Esophagus (tissue), 2 donors: ENCODE measurements at regions not wholly inside any gene's neighbourhood (a gene's known extent, or its start where the extent isn't known, plus 50 kb on each side); places are given as distances from the start of the nearest gene placed in this dataset.
"Not testable (repeated sequence)": the region's sequence is repeated elsewhere in the genome, so short reads cannot be mapped to it uniquely, and the experiment has no call there.

ENCODE experiments used
- H3K27ac ChIP-seq, 2 donors: one replicate each; pipeline ENCODE4 v1.5.1; 2013; ENCODE audit warnings: low read depth in 2 of 2, mild to moderate bottlenecking in 2 of 2, inconsistent platforms in 1 of 2, low read length in 1 of 2, moderate library complexity in 1 of 2
- H3K27me3 ChIP-seq, 2 donors: one replicate each; pipeline ENCODE4 v1.6.1; 2013; ENCODE audit warnings: low read length in 2 of 2, control low read depth in 1 of 2, mild to moderate bottlenecking in 1 of 2; ENCODE audit not compliant: insufficient read depth in 2 of 2, control insufficient read depth in 1 of 2
- H3K36me3 ChIP-seq, 2 donors: one replicate each; pipeline ENCODE4 v1.6.1; 2013; ENCODE audit warnings: low read length in 1 of 2; ENCODE audit not compliant: control insufficient read depth in 2 of 2, insufficient read depth in 2 of 2
- H3K4me1 ChIP-seq, 2 donors: one replicate each; pipeline ENCODE4 v1.6.1; 2013; ENCODE audit warnings: low read length in 1 of 2; ENCODE audit not compliant: control insufficient read depth in 2 of 2, insufficient read depth in 2 of 2
- H3K4me3 ChIP-seq, 2 donors: one replicate each; pipeline ENCODE4 v1.5.1; 2013; ENCODE audit warnings: low read length in 2 of 2, mild to moderate bottlenecking in 2 of 2, low read depth in 1 of 2, moderate library complexity in 1 of 2
- H3K9me3 ChIP-seq, 2 donors: one replicate each; pipeline ENCODE4 v1.6.1; 2013; ENCODE audit warnings: mild to moderate bottlenecking in 2 of 2, low read depth in 1 of 2, low read length in 1 of 2, moderate library complexity in 1 of 2; ENCODE audit not compliant: control insufficient read depth in 2 of 2, insufficient read depth in 1 of 2
- WGBS, 2 donors: extraction: QIAGEN DNeasy Blood & Tissue Kit; methylation state at CpG; one replicate each; pipeline ENCODE4 v1.1.7; 2013; 5-methylcytosine and 5-hydroxymethylcytosine counted together
- donor health status: healthy with polysubstance abuse.
- donor health status: Bipolar disorder and iron deficiency.

GRCh38 chr15:53923741-53924140 lies 54.5 kb upstream of the UNC13C start:
- not testable (repeated sequence) for H3K27ac ChIP-seq, H3K4me3 ChIP-seq, H3K9me3 ChIP-seq, H3K36me3 ChIP-seq, H3K27me3 ChIP-seq, H3K4me1 ChIP-seq
- 93 to 96% methylated on average over 13 of the region's 13 CpGs for WGBS, 2 donors

DNA sequence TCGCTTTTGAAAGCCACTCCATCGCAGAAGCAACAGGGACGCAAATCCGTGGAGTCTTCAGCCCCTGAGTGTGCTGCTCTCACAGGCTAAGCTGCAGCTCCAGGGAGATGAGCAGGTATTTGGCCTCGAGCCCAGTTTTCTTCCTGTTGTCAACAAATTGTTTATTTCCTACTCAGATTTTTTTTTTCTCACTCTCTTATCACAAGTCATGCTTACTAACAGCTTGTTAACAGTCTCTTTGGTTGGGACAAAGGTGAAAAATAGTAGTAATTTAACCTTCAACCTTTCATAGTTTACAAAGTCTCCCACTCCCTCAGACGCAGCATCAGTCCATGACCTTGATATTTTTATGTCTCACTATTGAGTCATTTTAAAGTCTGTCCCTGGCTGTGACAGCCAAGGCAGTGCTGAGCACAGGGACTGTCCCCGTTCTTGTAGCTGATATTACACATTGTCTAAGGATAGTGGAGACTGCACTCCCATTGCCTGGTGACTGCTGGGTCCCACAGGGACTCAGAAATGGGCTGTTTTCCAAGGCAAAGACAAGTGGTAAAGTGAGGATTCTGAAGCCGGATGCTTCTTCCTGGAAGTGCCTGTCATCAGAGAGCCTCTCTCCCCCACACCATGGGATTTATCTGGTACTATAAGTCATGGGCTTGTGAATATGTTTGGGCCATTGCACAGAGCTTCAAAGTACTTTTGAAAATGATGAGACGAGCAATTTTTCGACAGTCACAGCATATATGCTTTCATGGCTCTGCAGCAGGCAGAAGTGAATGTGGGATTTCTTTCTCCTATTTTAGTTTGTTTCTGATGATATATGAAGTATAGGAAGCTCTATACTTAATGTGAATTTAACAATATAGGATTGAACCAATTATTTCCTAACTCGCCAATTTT lies 59.8 kb upstream of the UNC13C start:
- Histone ChIP-seq H3K27ac (no peak overlapping the region), H3K4me3 (no peak overlapping the region), H3K9me3 (peaks cover 0 to 2% of the 10 kb centered on the region in 2 donors), H3K27me3 (no peaks in the 10 kb centered on the region), H3K36me3 (no peaks in the 10 kb centered on the region), H3K4me1 (peaks cover 0 to 2% of the 10 kb centered on the region in 2 donors)
- 52 to 65% methylated on average over 11 of the region's 11 CpGs for WGBS, 2 donors

- WGBS, 2 donors, result 70 to 82% methylated on average over 2 of the region's 2 CpGs
- Histone ChIP-seq H3K9me3 (peaks cover 0 to 2% of the 10 kb centered on the region in 2 donors), H3K4me3 (no peak overlapping the region), H3K36me3 (no peaks in the 10 kb centered on the region), H3K27me3 (no peaks in the 10 kb centered on the region), H3K4me1 (peaks cover 0 to 3% of the 10 kb centered on the region in 2 donors), H3K27ac (no peak overlapping the region)
Observed at GRCh38 chr15:53917109-53917508, 61.1 kb upstream of the UNC13C start.

DNA sequence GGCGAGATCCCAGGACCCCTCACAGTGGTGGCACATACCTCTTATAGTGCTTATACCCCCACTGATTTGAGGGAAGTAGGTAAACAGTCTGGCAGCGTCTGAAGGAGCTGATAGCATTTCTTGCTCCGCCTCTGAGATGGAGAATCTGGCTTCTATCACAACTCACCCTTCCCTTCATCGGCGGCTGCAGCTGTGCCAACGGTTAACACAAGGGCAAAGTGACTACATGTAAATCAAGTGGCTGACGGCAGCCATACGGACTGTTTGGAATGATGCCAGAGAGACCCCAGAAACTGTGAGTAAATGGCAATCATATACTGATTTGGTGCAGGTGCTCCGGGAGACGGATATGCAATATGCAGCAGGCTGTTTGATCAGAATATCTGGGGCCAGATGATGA lies 66.8 kb upstream of the UNC13C start:
- no peak overlapping the region for H3K4me3 ChIP-seq
- no peaks in the 10 kb centered on the region for H3K36me3 ChIP-seq
- 55 to 56% methylated on average over 10 of the region's 10 CpGs for WGBS, 2 donors
- no peak overlapping the region for H3K27ac ChIP-seq
- H3K4me1 ChIP-seq, result peaks cover 0 to 10% of the 10 kb centered on the region in 2 donors
- peaks cover 0 to 3% of the 10 kb centered on the region in 2 donors for H3K9me3 ChIP-seq
- H3K27me3 ChIP-seq, result no peaks in the 10 kb centered on the region

DNA sequence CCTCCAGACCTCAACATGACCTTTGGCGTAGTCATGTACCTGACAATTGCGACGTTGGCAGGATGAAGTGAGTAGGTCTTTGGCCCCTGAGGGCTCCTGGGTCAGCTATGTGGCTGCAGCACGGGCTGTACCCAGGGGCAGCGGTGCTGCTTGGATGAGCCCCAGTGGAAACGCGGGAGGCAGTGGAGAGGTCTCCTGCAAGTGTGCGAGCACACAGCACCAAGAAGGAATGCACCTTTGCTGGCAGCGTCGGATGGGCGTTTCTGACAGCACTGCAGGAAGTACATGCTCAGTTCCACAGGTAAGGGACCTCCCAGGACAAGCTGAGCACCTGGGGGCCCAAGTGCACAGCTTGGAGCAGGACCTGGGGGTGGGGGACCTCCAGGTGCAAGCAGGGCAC lies 67.4 kb upstream of the UNC13C start:
- Histone ChIP-seq H3K9me3 (peaks cover 0 to 3% of the 10 kb centered on the region in 2 donors), H3K27me3 (no peaks in the 10 kb centered on the region), H3K27ac (no peak overlapping the region), H3K36me3 (no peaks in the 10 kb centered on the region), H3K4me1 (peaks cover 0 to 10% of the 10 kb centered on the region in 2 donors), H3K4me3 (peak overlapping the region in 1 of 2 donors; percentile 19)
- WGBS, 2 donors, result 52 to 84% methylated on average over 11 of the region's 11 CpGs

DNA sequence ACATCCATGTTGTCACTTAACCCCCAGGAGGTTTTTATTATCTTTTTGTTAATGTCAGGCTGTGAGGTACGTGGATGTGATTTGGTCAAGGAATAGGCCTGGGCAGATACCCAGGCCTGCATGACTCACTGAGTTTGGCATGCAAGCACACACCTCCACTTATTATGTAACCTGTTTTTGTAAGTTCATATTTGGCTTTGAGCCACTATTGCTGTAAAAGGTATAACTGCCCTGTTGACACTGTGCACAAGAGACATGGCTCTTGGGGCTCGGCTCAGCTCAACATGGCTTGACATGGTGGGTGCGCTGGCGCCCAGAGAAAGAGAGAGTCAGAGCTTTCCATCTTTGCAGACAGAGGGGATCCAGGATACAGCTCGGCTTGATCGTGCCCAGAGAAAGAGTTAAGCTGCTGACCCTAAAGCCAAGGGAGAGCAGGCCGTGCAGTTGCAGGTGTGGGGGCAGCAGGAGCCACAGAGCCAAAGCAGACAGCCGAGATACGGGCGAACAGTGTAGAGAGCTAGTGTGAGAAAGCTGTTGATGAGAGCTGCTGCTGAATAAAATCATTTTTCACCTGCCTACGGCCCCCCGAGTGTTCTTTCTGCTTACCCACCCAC lies 67.9 kb upstream of the UNC13C start:
- H3K36me3 ChIP-seq, result no peaks in the 10 kb centered on the region
- peaks cover 0 to 10% of the 10 kb centered on the region in 2 donors for H3K4me1 ChIP-seq
- peak overlapping the region in 1 of 2 donors; percentile 19 for H3K4me3 ChIP-seq
- H3K27me3 ChIP-seq, result no peaks in the 10 kb centered on the region
- WGBS, 2 donors, result 39 to 64% methylated on average over 11 to 12 of the region's 12 CpGs
- peaks cover 0 to 3% of the 10 kb centered on the region in 2 donors for H3K9me3 ChIP-seq
- H3K27ac ChIP-seq, result peak overlapping the region in 1 of 2 donors; percentile 56

- no peak overlapping the region for H3K4me3 ChIP-seq
- WGBS, 2 donors, result 87 to 89% methylated on average over 1 of the region's 1 CpG
- no peaks in the 10 kb centered on the region for H3K4me1 ChIP-seq
- no peaks in the 10 kb centered on the region for H3K27me3 ChIP-seq
- no peaks in the 10 kb centered on the region for H3K9me3 ChIP-seq
- no peaks in the 10 kb centered on the region for H3K36me3 ChIP-seq
- no peak overlapping the region for H3K27ac ChIP-seq
Observed at GRCh38 chr15:53903129-53903528, 75.1 kb upstream of the UNC13C start.

DNA sequence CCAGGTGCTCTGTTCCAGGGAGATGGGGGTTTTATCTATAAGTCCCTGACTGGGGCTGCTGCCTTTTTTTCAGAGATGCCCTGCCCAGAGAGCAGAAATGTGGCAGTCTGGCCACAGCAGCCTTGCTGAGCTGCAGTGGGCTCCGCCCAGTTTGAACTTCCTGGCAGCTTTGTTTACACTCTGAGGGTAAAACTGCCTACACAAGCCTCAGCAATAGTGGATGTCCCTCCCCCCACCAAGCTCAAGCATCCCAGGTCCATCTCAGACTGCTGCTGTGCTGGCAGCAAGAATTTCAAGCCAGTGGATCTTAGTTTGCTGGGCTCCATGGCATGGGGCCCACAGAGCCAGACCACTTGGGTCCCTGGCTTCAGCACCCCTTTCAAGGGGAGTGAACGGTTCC lies 84.8 kb upstream of the UNC13C start:
- not testable (repeated sequence) for H3K36me3 ChIP-seq, H3K4me1 ChIP-seq, H3K27ac ChIP-seq, H3K27me3 ChIP-seq, H3K9me3 ChIP-seq, H3K4me3 ChIP-seq
- 76 to 77% methylated on average over 2 of the region's 2 CpGs for WGBS, 2 donors

DNA sequence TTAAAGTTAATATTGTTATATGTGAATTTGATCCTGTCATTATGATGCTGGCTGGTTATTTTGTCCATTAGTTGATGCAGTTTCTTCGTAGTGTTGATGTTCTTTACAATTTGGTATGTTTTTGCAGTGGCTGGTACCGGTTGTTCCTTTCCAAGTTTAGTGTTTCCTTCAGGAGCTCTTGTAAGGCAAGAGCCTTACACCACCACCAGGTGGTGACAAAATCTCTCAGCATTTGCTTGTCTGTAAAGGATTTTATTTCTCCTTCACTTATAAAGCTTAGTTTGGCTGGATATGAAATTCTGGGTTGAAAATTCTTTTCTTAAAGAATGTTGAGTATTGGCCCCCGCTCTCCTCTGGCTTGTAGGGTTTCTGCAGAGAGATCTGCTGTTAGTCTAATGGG lies 86.4 kb upstream of the UNC13C start:
- H3K4me1 ChIP-seq, H3K4me3 ChIP-seq, H3K9me3 ChIP-seq, H3K27ac ChIP-seq, H3K27me3 ChIP-seq, H3K36me3 ChIP-seq: not testable (repeated sequence)
- WGBS, 2 donors, result 64 to 77% methylated on average over 3 of the region's 3 CpGs
